Body of pancreas (tissue), 4 donors: ENCODE measurements at regions not wholly inside any gene's neighbourhood (a gene's known extent, or its start where the extent isn't known, plus 50 kb on each side); places are given as distances from the start of the nearest gene placed in this dataset.

Experiments
- ATAC-seq: fragments of 150-250 bp; one replicate; pipeline ENCODE4 v1.9.1; 2016
- DNase-seq, 4 donors: peaks; one replicate each; pipeline ENCODE4 v3.0.0-alpha.2; 2019
- H3K27ac ChIP-seq, 4 donors: fragments of 200-600 bp; sonication (generic); 1 replicate in 3 of 4; 2 replicates in 1 of 4; pipeline versions ENCODE4 v1.5.1 to v1.6.1; 2016 to 2019; ENCODE audit warnings: mild to moderate bottlenecking in 1 of 4, mixed read lengths in 1 of 4, moderate library complexity in 1 of 4
- H3K27me3 ChIP-seq, 2 donors: fragments of 200-600 bp; sonication (generic); one replicate each; pipeline ENCODE4 v1.6.0; 2016; ENCODE audit warnings: mild to moderate bottlenecking in 1 of 2
- H3K36me3 ChIP-seq, 2 donors: fragments of 200-600 bp; sonication (generic); replicated peaks in 1 of 2; 2 replicates each; pipeline ENCODE4 v1.5.1; 2016; ENCODE audit warnings: low read depth in 2 of 2; ENCODE audit not compliant: insufficient read depth in 1 of 2
- H3K4me1 ChIP-seq: fragments of 200-600 bp; sonication (generic); one replicate; pipeline ENCODE4 v1.6.0; 2016
- H3K4me3 ChIP-seq, 2 donors: fragments of 200-600 bp; sonication (generic); 1 replicate in 1 of 2; 2 replicates in 1 of 2; pipeline ENCODE4 v1.5.1; 2016 to 2019
- H3K9me3 ChIP-seq, 3 donors: fragments of 200-600 bp; sonication (generic); 1 replicate in 2 of 3; 2 replicates in 1 of 3; pipeline ENCODE4 v1.5.1; 2016
- CTCF ChIP-seq, 7 experiments: fragments of 450-650 bp in 4 of 7; fragments of 200-600 bp in 3 of 7; sonication (generic) in 3 of 7; IDR thresholded peaks; one replicate each; pipeline ENCODE4 v1.5.1; 2016 to 2019; ENCODE audit warnings: antibody characterized with exemption in 7 of 7
- POLR2A ChIP-seq, 3 donors: fragments of 450-650 bp; IDR thresholded peaks; one replicate each; pipeline ENCODE4 v1.6.1; 2016; ENCODE audit warnings: antibody characterized with exemption in 3 of 3, mild to moderate bottlenecking in 2 of 3
- WGBS, 2 donors: methylation state at CpG; one replicate each; pipeline ENCODE4 v1.1.5; 2017; 5-methylcytosine and 5-hydroxymethylcytosine counted together
- intact Hi-C: fragments of 100-400 bp; cut with DNase I; formaldehyde crosslinking; loops from one replicate; pipeline ENCODE4 v1.15.1; 2023

DNA sequence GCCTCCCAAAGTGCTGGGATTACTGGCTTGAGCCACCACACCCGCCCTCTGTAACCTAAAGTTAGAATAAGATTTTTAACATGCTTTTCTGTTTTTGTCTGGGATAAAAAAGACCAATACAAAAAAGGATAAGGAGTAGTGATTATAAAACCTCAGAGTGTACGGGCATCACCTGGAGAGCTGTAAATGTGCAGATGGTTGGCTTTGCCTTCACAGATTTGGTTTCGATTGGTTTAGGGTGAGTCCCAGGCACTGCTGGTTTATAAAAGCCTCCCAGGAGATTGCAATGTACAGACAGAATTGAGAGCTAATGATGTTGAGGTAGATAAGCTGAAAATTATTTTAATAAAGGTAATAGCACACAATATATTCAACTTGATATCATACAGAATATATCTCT lies 289.7 kb upstream of the FSHR start:
- H3K27ac ChIP-seq, result no peak overlapping the region
- DNase-seq, result no peak
- no peaks in the 10 kb centered on the region for H3K27me3 ChIP-seq
- no peak overlapping the region for H3K4me3 ChIP-seq
- no peaks in the 10 kb centered on the region for H3K4me1 ChIP-seq
- no peaks in the 10 kb centered on the region for H3K9me3 ChIP-seq
- no peaks in the 10 kb centered on the region for H3K36me3 ChIP-seq
- intact Hi-C loops, result no loop called here
- no peak for TF ChIP-seq CTCF (IDR thresholded peaks at IDR 0.05)
- no peak for TF ChIP-seq POLR2A (IDR thresholded peaks at IDR 0.05)
- WGBS, 2 donors, result 54 to 65% methylated on average over 3 of the region's 3 CpGs
- no peak for ATAC-seq

- Histone ChIP-seq H3K9me3 (no peaks in the 10 kb centered on the region), H3K27me3 (no peaks in the 10 kb centered on the region), H3K4me3 (no peak overlapping the region), H3K27ac (no peak overlapping the region), H3K36me3 (no peaks in the 10 kb centered on the region), H3K4me1 (no peaks in the 10 kb centered on the region)
- ATAC-seq, result no peak
- DNase-seq, result no peak
- TF ChIP-seq POLR2A (IDR thresholded peaks at IDR 0.05) (no peak), CTCF (IDR thresholded peaks at IDR 0.05) (no peak)
- intact Hi-C loops, result no loop called here
- 20 to 41% methylated on average over 4 of the region's 4 CpGs for WGBS, 2 donors
These were observed 272.7 kb upstream of the FSHR start for GRCh38 chr2:49426996-49427395.

DNA sequence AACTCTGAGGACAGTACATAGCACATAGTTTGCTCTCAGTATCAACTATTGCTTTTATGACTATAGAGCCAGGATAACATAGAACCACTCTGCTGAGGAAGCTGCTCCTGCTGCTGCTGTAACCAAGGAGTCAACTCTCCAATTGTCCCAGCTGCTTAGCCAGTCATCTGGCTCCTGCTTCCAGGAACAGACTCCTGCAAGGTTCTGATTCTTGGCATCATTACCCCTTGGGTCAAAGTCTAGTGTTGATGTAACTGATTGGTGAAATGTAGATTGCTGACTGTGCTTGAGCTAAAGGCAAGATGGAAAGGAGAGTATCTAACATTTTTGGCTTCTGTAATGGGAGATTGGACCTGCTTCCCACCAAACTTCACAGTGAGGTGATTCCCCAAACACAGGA lies 261.9 kb upstream of the FSHR start:
- no peak for TF ChIP-seq POLR2A (IDR thresholded peaks at IDR 0.05)
- TF ChIP-seq CTCF (IDR thresholded peaks at IDR 0.05), result no peak

GRCh38 chr2:49404108-49404507 lies 249.8 kb upstream of the FSHR start:
- no peak overlapping the region for H3K27ac ChIP-seq
- no peak for ATAC-seq
- 35 to 46% methylated on average over 4 of the region's 4 CpGs for WGBS, 2 donors
- no peaks in the 10 kb centered on the region for H3K9me3 ChIP-seq
- H3K4me1 ChIP-seq, result no peaks in the 10 kb centered on the region
- H3K4me3 ChIP-seq, result no peak overlapping the region
- H3K36me3 ChIP-seq, result no peaks in the 10 kb centered on the region
- no peak for DNase-seq
- no peaks in the 10 kb centered on the region for H3K27me3 ChIP-seq
- intact Hi-C loops, result no loop called here
- TF ChIP-seq CTCF (IDR thresholded peaks at IDR 0.05) (no peak), POLR2A (IDR thresholded peaks at IDR 0.05) (no peak)

More for the DNA sequence above, 261.9 kb upstream of the FSHR start:
- DNase-seq, result peak; percentile 12 to 34 (median 18)
- H3K36me3 ChIP-seq, result no peaks in the 10 kb centered on the region
- no peaks in the 10 kb centered on the region for H3K9me3 ChIP-seq
- intact Hi-C loops, result no loop called here
- no peaks in the 10 kb centered on the region for H3K4me1 ChIP-seq
- peak; percentile 62 for ATAC-seq
- no peaks in the 10 kb centered on the region for H3K27me3 ChIP-seq
- no peak overlapping the region for H3K4me3 ChIP-seq
- H3K27ac ChIP-seq, result no peak overlapping the region

DNA sequence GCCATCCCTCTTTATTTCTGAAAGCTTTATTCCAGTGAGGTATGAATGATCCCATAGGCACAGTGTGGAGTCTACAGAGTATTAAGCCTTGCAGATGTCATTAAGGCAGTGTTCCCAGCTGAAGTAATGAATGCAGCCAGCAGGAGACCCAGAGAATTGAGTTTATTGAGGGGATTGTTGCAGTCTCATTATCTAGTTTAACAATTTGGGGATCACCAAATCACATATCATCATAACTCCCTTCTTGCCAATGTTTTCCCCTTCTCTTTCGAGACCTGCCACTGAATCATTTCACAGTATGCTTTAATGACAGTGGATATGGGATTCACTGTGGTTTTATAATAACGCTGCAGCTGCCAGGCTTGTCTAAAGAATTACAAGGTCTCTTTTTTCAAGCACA lies 249.3 kb upstream of the FSHR start:
- H3K4me3 ChIP-seq, result no peak overlapping the region
- DNase-seq (no peak), ATAC-seq (no peak)
- no peaks in the 10 kb centered on the region for H3K27me3 ChIP-seq
- no peaks in the 10 kb centered on the region for H3K4me1 ChIP-seq
- intact Hi-C loops, result no loop called here
- no peaks in the 10 kb centered on the region for H3K36me3 ChIP-seq
- TF ChIP-seq POLR2A (IDR thresholded peaks at IDR 0.05) (no peak), CTCF (IDR thresholded peaks at IDR 0.05) (no peak)
- H3K9me3 ChIP-seq, result no peaks in the 10 kb centered on the region
- H3K27ac ChIP-seq, result no peak overlapping the region
- 49 to 66% methylated on average over 2 of the region's 2 CpGs for WGBS, 2 donors
